Natural killer cell treated with Interleukin-12 subunit alpha and Interleukin-12 subunit beta and Interleukin-15 and Interleukin-18, amount 100 ng/mL, for 72 hours (primary cell): ENCODE measurements at regions not wholly inside any gene's neighbourhood (a gene's known extent, or its start where the extent isn't known, plus 50 kb on each side); places are given as distances from the start of the nearest gene placed in this dataset.

ENCODE experiments used
- ATAC-seq, 2 donors: fragments of 150-1000 bp; cut with Tn5 transposase in 1 of 2; sonication (Bioruptor Pico), chemical (Tn5 transposase) in 1 of 2; 2 replicates each; pipeline ENCODE4 v1.10.0; 2021
- DNase-seq: peaks from one replicate; pipeline ENCODE4 v3.0.0; 2022; ENCODE audit warnings: low spot score
- H3K27ac Mint-ChIP-seq, 2 donors: 1 replicate in 1 of 2; 2 replicates in 1 of 2; pipeline ENCODE4 v1.8.0; 2022; ENCODE audit warnings: mixed read lengths in 2 of 2, mild to moderate bottlenecking in 1 of 2, moderate library complexity in 1 of 2
- H3K27me3 Mint-ChIP-seq, 2 donors: 1 replicate in 1 of 2; 2 replicates in 1 of 2; pipeline ENCODE4 v1.8.0; 2022; ENCODE audit warnings: mixed read lengths in 2 of 2
- H3K36me3 Mint-ChIP-seq: one replicate; pipeline ENCODE4 v1.8.0; 2022; ENCODE audit warnings: mixed read lengths
- H3K4me1 Mint-ChIP-seq, 2 donors: 1 replicate in 1 of 2; 2 replicates in 1 of 2; pipeline ENCODE4 v1.8.0; 2022; ENCODE audit warnings: low read depth in 2 of 2, mixed read lengths in 2 of 2, mild to moderate bottlenecking in 1 of 2
- H3K4me3 Mint-ChIP-seq: one replicate; pipeline ENCODE4 v1.8.0; 2022; ENCODE audit warnings: mixed read lengths
- H3K9me3 Mint-ChIP-seq: 2 replicates; pipeline ENCODE4 v1.8.0; 2022; ENCODE audit warnings: mixed read lengths

- Mint-ChIP-seq H3K4me3 (no peak overlapping the region), H3K4me1 (no peaks in the 10 kb centered on the region), H3K27me3 (no peaks in the 10 kb centered on the region), H3K36me3 (no peaks in the 10 kb centered on the region), H3K27ac (no peak overlapping the region), H3K9me3 (peaks cover 14% of the 10 kb centered on the region)
- no peak for ATAC-seq
- DNase-seq: no peak
Measured at GRCh38 chr3:73719413-73719851, 94.7 kb upstream of the PDZRN3 start.

GRCh38 chr3:73718326-73719110, 93.8 kb upstream of the PDZRN3 start:
- Mint-ChIP-seq H3K27me3 (no peaks in the 10 kb centered on the region), H3K27ac (no peak overlapping the region), H3K36me3 (no peaks in the 10 kb centered on the region), H3K9me3 (peaks cover 18% of the 10 kb centered on the region), H3K4me1 (no peaks in the 10 kb centered on the region), H3K4me3 (no peak overlapping the region)
- DNase-seq: no peak
- ATAC-seq: no peak

GRCh38 chr3:73716418-73716817, 91.7 kb upstream of the PDZRN3 start:
- ATAC-seq (no peak), DNase-seq (no peak)
- H3K27me3 Mint-ChIP-seq: no peaks in the 10 kb centered on the region
- H3K36me3 Mint-ChIP-seq: no peaks in the 10 kb centered on the region
- peaks cover 21% of the 10 kb centered on the region for H3K9me3 Mint-ChIP-seq
- no peaks in the 10 kb centered on the region for H3K4me1 Mint-ChIP-seq
- H3K4me3 Mint-ChIP-seq: no peak overlapping the region
- H3K27ac Mint-ChIP-seq: no peak overlapping the region

- ATAC-seq: no peak
- Mint-ChIP-seq H3K9me3 (peaks cover 22% of the 10 kb centered on the region), H3K27ac (no peak overlapping the region), H3K4me1 (no peaks in the 10 kb centered on the region), H3K4me3 (no peak overlapping the region), H3K27me3 (no peaks in the 10 kb centered on the region), H3K36me3 (no peaks in the 10 kb centered on the region)
- DNase-seq: no peak
Measured at GRCh38 chr3:73710340-73710739, 85.6 kb upstream of the PDZRN3 start.

- Mint-ChIP-seq H3K9me3 (peaks cover 23% of the 10 kb centered on the region), H3K36me3 (no peaks in the 10 kb centered on the region), H3K27ac (no peak overlapping the region), H3K27me3 (no peaks in the 10 kb centered on the region), H3K4me1 (no peaks in the 10 kb centered on the region), H3K4me3 (no peak overlapping the region)
- DNase-seq (no peak), ATAC-seq (no peak)
Measured at GRCh38 chr3:73709712-73710111, 85.0 kb upstream of the PDZRN3 start.

- Mint-ChIP-seq H3K4me3 (no peak overlapping the region), H3K36me3 (no peaks in the 10 kb centered on the region), H3K27me3 (no peaks in the 10 kb centered on the region), H3K9me3 (peaks cover 26% of the 10 kb centered on the region), H3K4me1 (no peaks in the 10 kb centered on the region), H3K27ac (no peak overlapping the region)
- DNase-seq (no peak), ATAC-seq (no peak)
Measured at GRCh38 chr3:73708956-73709355, 84.2 kb upstream of the PDZRN3 start.

GRCh38 chr3:73707772-73708171, 83.0 kb upstream of the PDZRN3 start:
- DNase-seq (no peak), ATAC-seq (no peak)
- H3K27ac Mint-ChIP-seq: no peak overlapping the region
- H3K36me3 Mint-ChIP-seq: no peaks in the 10 kb centered on the region
- no peaks in the 10 kb centered on the region for H3K4me1 Mint-ChIP-seq
- no peaks in the 10 kb centered on the region for H3K27me3 Mint-ChIP-seq
- H3K4me3 Mint-ChIP-seq: no peak overlapping the region
- peaks cover 20% of the 10 kb centered on the region for H3K9me3 Mint-ChIP-seq

GRCh38 chr3:73706771-73707170, 82.0 kb upstream of the PDZRN3 start:
- H3K4me3 Mint-ChIP-seq: no peak overlapping the region
- no peak overlapping the region for H3K27ac Mint-ChIP-seq
- H3K27me3 Mint-ChIP-seq: no peaks in the 10 kb centered on the region
- ATAC-seq (no peak), DNase-seq (no peak)
- no peaks in the 10 kb centered on the region for H3K36me3 Mint-ChIP-seq
- H3K9me3 Mint-ChIP-seq: peaks cover 17% of the 10 kb centered on the region
- H3K4me1 Mint-ChIP-seq: no peaks in the 10 kb centered on the region

GRCh38 chr3:73705792-73706191, 81.1 kb upstream of the PDZRN3 start:
- H3K27ac Mint-ChIP-seq: no peak overlapping the region
- H3K36me3 Mint-ChIP-seq: no peaks in the 10 kb centered on the region
- peaks cover 11% of the 10 kb centered on the region for H3K9me3 Mint-ChIP-seq
- DNase-seq (no peak), ATAC-seq (no peak)
- no peaks in the 10 kb centered on the region for H3K27me3 Mint-ChIP-seq
- no peak overlapping the region for H3K4me3 Mint-ChIP-seq
- no peaks in the 10 kb centered on the region for H3K4me1 Mint-ChIP-seq

- ATAC-seq (no peak), DNase-seq (no peak)
- Mint-ChIP-seq H3K4me3 (no peak overlapping the region), H3K9me3 (peaks cover 9% of the 10 kb centered on the region), H3K27ac (no peak overlapping the region), H3K36me3 (no peaks in the 10 kb centered on the region), H3K27me3 (no peaks in the 10 kb centered on the region), H3K4me1 (no peaks in the 10 kb centered on the region)
Measured at GRCh38 chr3:73699327-73699726, 74.6 kb upstream of the PDZRN3 start.

GRCh38 chr3:73697020-73697419, 72.3 kb upstream of the PDZRN3 start:
- no peak for DNase-seq
- Mint-ChIP-seq H3K27me3 (no peaks in the 10 kb centered on the region), H3K4me1 (no peaks in the 10 kb centered on the region), H3K27ac (no peak overlapping the region), H3K36me3 (no peaks in the 10 kb centered on the region), H3K4me3 (no peak overlapping the region), H3K9me3 (peaks cover 8% of the 10 kb centered on the region)
- ATAC-seq: no peak

- DNase-seq: no peak
- Mint-ChIP-seq H3K9me3 (peaks cover 8% of the 10 kb centered on the region), H3K27me3 (no peaks in the 10 kb centered on the region), H3K4me3 (no peak overlapping the region), H3K36me3 (no peaks in the 10 kb centered on the region), H3K27ac (no peak overlapping the region), H3K4me1 (no peaks in the 10 kb centered on the region)
- ATAC-seq: no peak
Measured at GRCh38 chr3:73695841-73696240, 71.1 kb upstream of the PDZRN3 start.

GRCh38 chr3:73694983-73695757, 70.4 kb upstream of the PDZRN3 start:
- no peak for ATAC-seq
- DNase-seq: no peak
- Mint-ChIP-seq H3K4me3 (no peak overlapping the region), H3K36me3 (no peaks in the 10 kb centered on the region), H3K27me3 (no peaks in the 10 kb centered on the region), H3K27ac (no peak overlapping the region), H3K4me1 (no peaks in the 10 kb centered on the region), H3K9me3 (peaks cover 5% of the 10 kb centered on the region)

- H3K36me3 Mint-ChIP-seq: no peaks in the 10 kb centered on the region
- H3K4me1 Mint-ChIP-seq: no peaks in the 10 kb centered on the region
- peaks cover 14% of the 10 kb centered on the region for H3K9me3 Mint-ChIP-seq
- DNase-seq (no peak), ATAC-seq (no peak)
- no peaks in the 10 kb centered on the region for H3K27me3 Mint-ChIP-seq
- no peak overlapping the region for H3K27ac Mint-ChIP-seq
- H3K4me3 Mint-ChIP-seq: no peak overlapping the region
Measured at GRCh38 chr3:73687106-73688004, 62.6 kb upstream of the PDZRN3 start.
